ENCODE measurements at regions not wholly inside any gene's neighbourhood (a gene's known extent, or its start where the extent isn't known, plus 50 kb on each side); places are given as distances from the start of the nearest gene placed in this dataset.

GRCh38 chr3:20482350-20482749, 296.3 kb upstream of the SGO1 start:
- TF ChIP-seq POLR2A (IDR thresholded peaks at IDR 0.05) = no peak
- TF ChIP-seq, protein P1, sequence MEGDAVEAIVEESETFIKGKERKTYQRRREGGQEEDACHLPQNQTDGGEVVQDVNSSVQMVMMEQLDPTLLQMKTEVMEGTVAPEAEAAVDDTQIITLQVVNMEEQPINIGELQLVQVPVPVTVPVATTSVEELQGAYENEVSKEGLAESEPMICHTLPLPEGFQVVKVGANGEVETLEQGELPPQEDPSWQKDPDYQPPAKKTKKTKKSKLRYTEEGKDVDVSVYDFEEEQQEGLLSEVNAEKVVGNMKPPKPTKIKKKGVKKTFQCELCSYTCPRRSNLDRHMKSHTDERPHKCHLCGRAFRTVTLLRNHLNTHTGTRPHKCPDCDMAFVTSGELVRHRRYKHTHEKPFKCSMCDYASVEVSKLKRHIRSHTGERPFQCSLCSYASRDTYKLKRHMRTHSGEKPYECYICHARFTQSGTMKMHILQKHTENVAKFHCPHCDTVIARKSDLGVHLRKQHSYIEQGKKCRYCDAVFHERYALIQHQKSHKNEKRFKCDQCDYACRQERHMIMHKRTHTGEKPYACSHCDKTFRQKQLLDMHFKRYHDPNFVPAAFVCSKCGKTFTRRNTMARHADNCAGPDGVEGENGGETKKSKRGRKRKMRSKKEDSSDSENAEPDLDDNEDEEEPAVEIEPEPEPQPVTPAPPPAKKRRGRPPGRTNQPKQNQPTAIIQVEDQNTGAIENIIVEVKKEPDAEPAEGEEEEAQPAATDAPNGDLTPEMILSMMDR (IDR thresholded peaks at IDR 0.05) = no peak
- TF ChIP-seq POLR2AphosphoS5 (IDR thresholded peaks at IDR 0.05) = no peak
